ENCODE measurements at regions not wholly inside any gene's neighbourhood (a gene's known extent, or its start where the extent isn't known, plus 50 kb on each side); places are given as distances from the start of the nearest gene placed in this dataset.

- TF ChIP-seq, protein P1, sequence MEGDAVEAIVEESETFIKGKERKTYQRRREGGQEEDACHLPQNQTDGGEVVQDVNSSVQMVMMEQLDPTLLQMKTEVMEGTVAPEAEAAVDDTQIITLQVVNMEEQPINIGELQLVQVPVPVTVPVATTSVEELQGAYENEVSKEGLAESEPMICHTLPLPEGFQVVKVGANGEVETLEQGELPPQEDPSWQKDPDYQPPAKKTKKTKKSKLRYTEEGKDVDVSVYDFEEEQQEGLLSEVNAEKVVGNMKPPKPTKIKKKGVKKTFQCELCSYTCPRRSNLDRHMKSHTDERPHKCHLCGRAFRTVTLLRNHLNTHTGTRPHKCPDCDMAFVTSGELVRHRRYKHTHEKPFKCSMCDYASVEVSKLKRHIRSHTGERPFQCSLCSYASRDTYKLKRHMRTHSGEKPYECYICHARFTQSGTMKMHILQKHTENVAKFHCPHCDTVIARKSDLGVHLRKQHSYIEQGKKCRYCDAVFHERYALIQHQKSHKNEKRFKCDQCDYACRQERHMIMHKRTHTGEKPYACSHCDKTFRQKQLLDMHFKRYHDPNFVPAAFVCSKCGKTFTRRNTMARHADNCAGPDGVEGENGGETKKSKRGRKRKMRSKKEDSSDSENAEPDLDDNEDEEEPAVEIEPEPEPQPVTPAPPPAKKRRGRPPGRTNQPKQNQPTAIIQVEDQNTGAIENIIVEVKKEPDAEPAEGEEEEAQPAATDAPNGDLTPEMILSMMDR (IDR thresholded peaks at IDR 0.05) = no peak
- DNase-seq (ENCODE audit: low spot score) = no peak
Measured at GRCh38 chr2:67516362-67516761, 119.2 kb downstream of the ETAA1 start.

GRCh38 chr2:67516899-67517530, 119.9 kb downstream of the ETAA1 start:
- H3K4me3 ChIP-seq = no peak overlapping the region
- TF ChIP-seq, protein P1 (IDR thresholded peaks at IDR 0.05) = no peak
- no peak for DNase-seq (ENCODE audit: low spot score)
- H3K27ac ChIP-seq = no peak overlapping the region

More at GRCh38 chr2:67516362-67516761, 119.2 kb downstream of the ETAA1 start:
- Histone ChIP-seq H3K4me3 (no peak overlapping the region), H3K27ac (no peak overlapping the region)

DNA sequence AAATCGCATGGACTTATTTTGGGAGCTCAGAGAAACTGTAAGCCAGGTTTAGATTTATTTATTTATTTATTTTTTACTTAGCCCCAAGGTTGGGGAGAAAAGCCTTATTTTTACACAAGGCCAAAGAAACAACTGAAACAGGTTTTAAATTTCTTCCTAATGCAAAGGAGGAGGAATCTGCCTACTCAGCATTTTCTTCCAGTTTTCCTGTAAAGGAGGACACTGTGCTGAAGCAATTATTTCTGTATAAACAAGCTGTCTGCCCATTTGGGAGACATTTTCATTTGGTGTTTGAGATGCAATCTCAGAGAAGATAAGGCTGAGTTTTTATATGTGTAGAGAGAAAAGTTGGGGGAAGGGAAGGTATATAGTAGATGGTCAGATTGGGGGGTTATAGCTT, 125.0 kb downstream of the ETAA1 start:
- DNase-seq (ENCODE audit: low spot score) = no peak
- TF ChIP-seq, protein P1 (IDR thresholded peaks at IDR 0.05) = no peak
- no peak overlapping the region for H3K27ac ChIP-seq
- H3K4me3 ChIP-seq = no peak overlapping the region

DNA sequence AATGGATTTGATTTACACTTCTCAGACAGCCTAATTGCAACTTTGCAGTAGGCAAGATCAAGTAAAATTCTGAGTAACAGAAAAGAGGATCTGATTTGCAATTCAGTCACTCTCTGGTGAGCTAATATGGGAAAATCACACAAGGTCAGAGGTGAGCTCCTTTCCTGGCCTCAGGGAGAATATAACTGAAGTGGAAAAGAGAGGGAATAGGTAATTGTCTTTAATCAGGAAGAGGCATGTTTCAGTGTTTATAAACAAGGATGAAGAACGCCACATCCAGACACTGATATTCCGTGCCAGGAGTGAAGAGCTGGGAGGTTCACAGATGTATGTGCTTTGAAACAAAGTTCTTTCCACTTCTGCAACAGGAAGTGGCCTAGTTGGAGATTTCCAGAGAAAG, 127.1 kb downstream of the ETAA1 start:
- TF ChIP-seq, protein P1 (IDR thresholded peaks at IDR 0.05) = no peak
- no peak overlapping the region for H3K27ac ChIP-seq
- H3K4me3 ChIP-seq = no peak overlapping the region
- no peak for DNase-seq (ENCODE audit: low spot score)

DNA sequence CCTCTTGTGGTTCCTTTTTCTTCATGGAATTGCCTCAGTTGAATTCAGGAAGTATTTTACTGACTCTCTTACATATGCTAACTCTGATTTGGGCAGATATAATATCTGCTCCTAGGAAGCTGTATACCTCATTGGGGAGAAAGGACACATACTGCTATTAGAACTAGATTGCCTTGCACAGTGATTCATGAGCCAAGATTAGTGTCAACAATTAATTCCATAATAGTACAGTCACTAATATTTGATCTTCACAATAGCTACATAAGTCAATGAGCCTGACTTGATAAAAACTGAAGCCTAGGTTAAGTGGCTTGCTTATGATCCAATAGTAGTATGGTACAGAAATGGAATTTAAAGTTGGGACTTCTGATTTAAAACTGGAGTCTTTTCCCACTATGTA, 127.6 kb downstream of the ETAA1 start:
- no peak overlapping the region for H3K4me3 ChIP-seq
- DNase-seq (ENCODE audit: low spot score) = no peak
- TF ChIP-seq, protein P1 (IDR thresholded peaks at IDR 0.05) = no peak
- no peak overlapping the region for H3K27ac ChIP-seq

- no peak for DNase-seq (ENCODE audit: low spot score)
- H3K27ac ChIP-seq = no peak overlapping the region
- TF ChIP-seq, protein P1 (IDR thresholded peaks at IDR 0.05) = no peak
- H3K4me3 ChIP-seq = no peak overlapping the region
Measured at GRCh38 chr2:67526283-67526682, 129.2 kb downstream of the ETAA1 start.

DNA sequence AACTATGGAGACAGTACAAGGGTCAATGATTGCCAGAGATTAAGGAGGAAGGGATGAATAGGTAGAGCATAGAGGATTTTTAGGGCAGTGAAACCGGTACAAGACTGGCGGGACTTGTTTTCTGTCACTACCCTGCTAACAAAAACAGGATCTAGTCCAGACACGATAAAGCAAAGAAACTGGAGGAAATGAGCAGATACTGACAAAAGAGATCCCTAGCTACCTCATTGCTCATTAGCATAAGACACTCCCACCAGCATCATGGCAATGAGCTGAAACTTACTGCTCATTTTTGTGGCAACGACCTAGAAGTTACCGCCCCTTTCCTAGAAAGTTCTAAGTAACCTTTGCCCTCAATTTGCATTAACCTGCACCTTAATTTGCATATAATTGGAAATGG, 131.2 kb downstream of the ETAA1 start:
- Histone ChIP-seq H3K27ac (no peak overlapping the region), H3K4me3 (no peak overlapping the region)
- TF ChIP-seq, protein P1 (IDR thresholded peaks at IDR 0.05) = no peak
- DNase-seq (ENCODE audit: low spot score) = no peak

Data from coronary artery (tissue), 2 donors.